B cell (primary cell): ENCODE measurements at regions not wholly inside any gene's neighbourhood (a gene's known extent, or its start where the extent isn't known, plus 50 kb on each side); places are given as distances from the start of the nearest gene placed in this dataset.

Experiments
- ATAC-seq: fragments of 200-7000 bp; cut with Tn5 transposase; one replicate; pipeline ENCODE4 v1.10.0; 2021; ENCODE audit warnings: low read depth, mild to moderate bottlenecking, moderate number of reproducible peaks, moderate library complexity
- CTCF ChIA-PET: fragments of 350-600 bp; sonication (Branson Sonifier 250); formaldehyde crosslinking; loops from one replicate; lab custom pipeline; 2021; ENCODE audit warnings: antibody characterized with exemption, inconsistent platforms; lab: Charles Lee
- POLR2A ChIA-PET: fragments of 350-600 bp; sonication (Branson Sonifier 250); formaldehyde crosslinking; loops from one replicate; lab custom pipeline; 2021; ENCODE audit warnings: antibody characterized with exemption; lab: Charles Lee
- DNase-seq: peaks from one replicate; pipeline ENCODE4 v3.0.0; 2013
- H2AFZ ChIP-seq: 2 replicates; pipeline ENCODE4 v1.6.1; 2012; ENCODE audit warnings: mild to moderate bottlenecking, low read depth, low read length; ENCODE audit not compliant: insufficient read depth, poor library complexity, severe bottlenecking
- H3K27ac ChIP-seq, 2 donors: 1 replicate in 1 of 2; 2 replicates in 1 of 2; pipeline ENCODE4 v1.5.1; 2012 to 2013; ENCODE audit warnings: low read length in 2 of 2, mild to moderate bottlenecking in 2 of 2, moderate library complexity in 1 of 2
- H3K27me3 ChIP-seq, 4 experiments: fragments of 200-600 bp in 1 of 4; sonication (generic) in 1 of 4; replicated peaks in 1 of 4; 1 replicate in 2 of 4; 2 replicates in 2 of 4; pipeline versions ENCODE4 v1.6.1 to v1.7.0; 2013 to 2016; ENCODE audit warnings: low read length in 3 of 4, mild to moderate bottlenecking in 2 of 4, mixed read lengths in 1 of 4, moderate library complexity in 1 of 4; ENCODE audit not compliant: insufficient read depth in 4 of 4, control insufficient read depth in 3 of 4; ENCODE audit errors: control extremely low read depth in 1 of 4
- H3K36me3 ChIP-seq, 2 experiments: replicated peaks in 1 of 2; 1 replicate in 1 of 2; 2 replicates in 1 of 2; pipeline versions ENCODE4 v1.6.1 to v1.7.1; 2013; ENCODE audit warnings: low read length in 1 of 2; ENCODE audit not compliant: insufficient read depth in 2 of 2, control insufficient read depth in 1 of 2; ENCODE audit errors: control extremely low read depth in 1 of 2, extremely low read depth in 1 of 2
- H3K4me1 ChIP-seq, 2 donors: fragments of 200-600 bp in 1 of 2; sonication (generic) in 1 of 2; 1 replicate in 1 of 2; 2 replicates in 1 of 2; pipeline versions ENCODE4 v1.5.1 to v1.6.1; 2013 to 2017; ENCODE audit warnings: low read length in 2 of 2; ENCODE audit not compliant: control insufficient read depth in 2 of 2, insufficient read depth in 2 of 2
- H3K4me2 ChIP-seq: replicated peaks from 2 replicates; pipeline ENCODE3; 2012; ENCODE audit warnings: mild to moderate bottlenecking, low read depth, low read length; ENCODE audit not compliant: poor library complexity, severe bottlenecking
- H3K4me3 ChIP-seq, 5 experiments: fragments of 200-600 bp in 1 of 5; sonication (generic) in 1 of 5; 1 replicate in 3 of 5; 2 replicates in 2 of 5; pipeline versions ENCODE4 v1.5.1 to v1.7.0; 2011 to 2016; ENCODE audit warnings: low read length in 4 of 5, mild to moderate bottlenecking in 4 of 5, low read depth in 2 of 5, control low read depth in 1 of 5, moderate library complexity in 1 of 5; ENCODE audit not compliant: insufficient read depth in 1 of 5; ENCODE audit errors: control extremely low read depth in 1 of 5, extremely low read depth in 1 of 5
- H3K79me2 ChIP-seq: fragments of 200-600 bp; sonication (generic); one replicate; pipeline ENCODE4 v1.6.0; 2016; ENCODE audit warnings: low read length; ENCODE audit not compliant: control insufficient read depth, insufficient read depth
- H3K9ac ChIP-seq: fragments of 200-600 bp; sonication (generic); 2 replicates; pipeline ENCODE4 v1.6.1; 2017; ENCODE audit warnings: mild to moderate bottlenecking, low read length, moderate library complexity
- H3K9me3 ChIP-seq, 3 donors: one replicate each; pipeline versions ENCODE4 v1.6.1 to v1.7.1; 2013; ENCODE audit warnings: low read length in 2 of 3; ENCODE audit not compliant: control insufficient read depth in 2 of 3, insufficient read depth in 1 of 3; ENCODE audit errors: control extremely low read depth in 1 of 3
- H4K20me1 ChIP-seq: 2 replicates; pipeline ENCODE4 v1.6.0; 2012; ENCODE audit warnings: mild to moderate bottlenecking, low read length; ENCODE audit not compliant: insufficient read depth, control insufficient read depth, poor library complexity, severe bottlenecking
- H3K27ac Mint-ChIP-seq: one replicate; pipeline ENCODE4 v1.8.0; 2021; ENCODE audit warnings: mixed read lengths
- H3K27me3 Mint-ChIP-seq: one replicate; pipeline ENCODE4 v1.8.0; 2021; ENCODE audit warnings: mixed read lengths
- H3K4me1 Mint-ChIP-seq: one replicate; pipeline ENCODE4 v1.8.0; 2021; ENCODE audit warnings: mixed read lengths
- H3K4me3 Mint-ChIP-seq: one replicate; pipeline ENCODE4 v1.8.0; 2021; ENCODE audit warnings: mixed read lengths
- H3K9me3 Mint-ChIP-seq: one replicate; pipeline ENCODE4 v1.8.0; 2022; ENCODE audit warnings: mixed read lengths; ENCODE audit not compliant: insufficient read depth
- CTCF ChIP-seq: fragments of 200-600 bp; IDR thresholded peaks from one replicate; pipeline ENCODE4 v1.8.0; 2022; ENCODE audit warnings: antibody characterized with exemption, mild to moderate bottlenecking
- EZH2 ChIP-seq: IDR thresholded peaks from 2 replicates; pipeline ENCODE4 v1.6.1; 2012; ENCODE audit warnings: borderline replicate concordance, low read depth, mild to moderate bottlenecking, moderate library complexity, low read length; ENCODE audit not compliant: insufficient read depth, poor library complexity, severe bottlenecking
- WGBS: methylation state at CpG from one replicate; pipeline ENCODE4 v1.1.5; 2013; ENCODE audit warnings: missing lambda C conversion rate; ENCODE audit not compliant: insufficient coverage; 5-methylcytosine and 5-hydroxymethylcytosine counted together
- intact Hi-C: fragments of 100-400 bp; cut with micrococcal nuclease; formaldehyde crosslinking; loops from one replicate; pipeline ENCODE4 v1.10.0; 2022

- Histone ChIP-seq H3K4me1 (no peaks in the 10 kb centered on the region), H3K27me3 (peaks cover 0 to 4% (median 0%) of the 10 kb centered on the region in 4 experiments), H3K79me2 (no peaks in the 10 kb centered on the region), H4K20me1 (no peaks in the 10 kb centered on the region), H3K9ac (no peak overlapping the region), H3K4me2 (no peak overlapping the region), H3K4me3 (no peak overlapping the region), H2AFZ (no peak overlapping the region), H3K9me3 (peaks cover 0 to 1% (median 0%) of the 10 kb centered on the region in 3 donors), H3K36me3 (no peaks in the 10 kb centered on the region), H3K27ac (no peak overlapping the region)
- H3K4me1 Mint-ChIP-seq: peaks cover 2% of the 10 kb centered on the region
- ChIA-PET CTCF (no interaction called here), POLR2A (no interaction called here)
- H3K27me3 Mint-ChIP-seq: peaks cover 18% of the 10 kb centered on the region
- TF ChIP-seq EZH2: no peak
- TF ChIP-seq CTCF: no peak
- no CpG with 5 or more reads among the region's 6 CpGs for WGBS
- DNase-seq (no peak), ATAC-seq (no peak)
- no peaks in the 10 kb centered on the region for H3K9me3 Mint-ChIP-seq
- intact Hi-C loops: no loop called here
- H3K27ac Mint-ChIP-seq: no peak overlapping the region
- H3K4me3 Mint-ChIP-seq: no peak overlapping the region
These were observed 90.4 kb upstream of the OTX2 start for GRCh38 chr14:56900726-56901125.

- ATAC-seq: no peak
- H3K9me3 ChIP-seq: peaks cover 0 to 1% (median 0%) of the 10 kb centered on the region in 3 donors
- Mint-ChIP-seq H3K27me3 (peaks cover 21% of the 10 kb centered on the region), H3K4me1 (peaks cover 2% of the 10 kb centered on the region), H3K27ac (no peak overlapping the region), H3K4me3 (no peak overlapping the region), H3K9me3 (no peaks in the 10 kb centered on the region)
- CTCF ChIA-PET: no interaction called here
- peaks cover 0 to 4% (median 1%) of the 10 kb centered on the region in 4 experiments for H3K27me3 ChIP-seq
- no peak overlapping the region for H3K9ac ChIP-seq
- H3K27ac ChIP-seq: no peak overlapping the region
- no peak overlapping the region for H3K4me3 ChIP-seq
- DNase-seq: no peak
- TF ChIP-seq CTCF (no peak), EZH2 (no peak)
- H3K4me2 ChIP-seq: no peak overlapping the region
- WGBS: 30% methylated on average over 1 of the region's 3 CpGs
- no peaks in the 10 kb centered on the region for H3K4me1 ChIP-seq
- intact Hi-C loops: no loop called here
- POLR2A ChIA-PET: no interaction called here
- no peaks in the 10 kb centered on the region for H3K79me2 ChIP-seq
- no peak overlapping the region for H2AFZ ChIP-seq
- H3K36me3 ChIP-seq: no peaks in the 10 kb centered on the region
- H4K20me1 ChIP-seq: no peaks in the 10 kb centered on the region
These were observed 89.5 kb upstream of the OTX2 start for GRCh38 chr14:56899829-56900228.
